SK-N-SH (cell line): ENCODE measurements at regions not wholly inside any gene's neighbourhood (a gene's known extent, or its start where the extent isn't known, plus 50 kb on each side); places are given as distances from the start of the nearest gene placed in this dataset.

Experiments
- CTCF ChIA-PET: fragments of 300-600, 350-600 bp; formaldehyde crosslinking; extraction: SDS; loops from one replicate; lab custom pipeline; 2021; lab: Yijun Ruan, JAX
- POLR2A ChIA-PET: fragments of 350-600 bp; sonication (Branson Sonifier 250); formaldehyde crosslinking; extraction: SDS; loops from one replicate; lab custom pipeline; 2020; ENCODE audit warnings: antibody characterized with exemption, inconsistent platforms; lab: Yijun Ruan, JAX
- DNase-seq: peaks from one replicate; pipeline ENCODE4 v3.0.0; 2012
- H2AFZ ChIP-seq: fragments of 200-600 bp; sonication (generic); 2 replicates; pipeline ENCODE4 v1.8.1; 2016; ENCODE audit warnings: antibody characterized with exemption, mild to moderate bottlenecking, low read depth
- H3F3A ChIP-seq: fragments of 200-600 bp; sonication (generic); replicated peaks from 2 replicates; pipeline ENCODE3; 2016; ENCODE audit warnings: antibody characterized with exemption, mild to moderate bottlenecking; ENCODE audit not compliant: insufficient read depth
- H3K27ac ChIP-seq, 2 experiments: fragments of 200-500 bp in 1 of 2; fragments of 200-600 bp in 1 of 2; sonication (Bioruptor generic) in 1 of 2; sonication (generic), shearing (Covaris generic) in 1 of 2; 2 replicates each; pipeline versions ENCODE4 v1.5.1 to v1.6.1; 2014 to 2016; ENCODE audit warnings: low read depth in 2 of 2, inconsistent platforms in 1 of 2, low read length in 1 of 2, mild to moderate bottlenecking in 1 of 2, mixed read lengths in 1 of 2
- H3K27me3 ChIP-seq: fragments of 200-600 bp; sonication (generic), shearing (Covaris generic); 2 replicates; pipeline ENCODE4 v1.6.1; 2016; ENCODE audit warnings: mixed run types; ENCODE audit not compliant: insufficient read depth
- H3K36me3 ChIP-seq, 2 experiments: fragments of 200-500 bp in 1 of 2; fragments of 200-600 bp in 1 of 2; sonication (Bioruptor generic) in 1 of 2; sonication (generic) in 1 of 2; replicated peaks in 1 of 2; 2 replicates each; pipeline versions ENCODE3 to v1.5.1; 2014 to 2016; ENCODE audit warnings: low read length in 1 of 2, mild to moderate bottlenecking in 1 of 2; ENCODE audit not compliant: insufficient read depth in 2 of 2, control insufficient read depth in 1 of 2
- H3K4me1 ChIP-seq, 2 experiments: fragments of 200-500 bp in 1 of 2; fragments of 200-600 bp in 1 of 2; sonication (Bioruptor generic) in 1 of 2; sonication (generic), shearing (Covaris generic) in 1 of 2; 2 replicates each; pipeline versions ENCODE4 v1.5.1 to v1.6.1; 2014 to 2016; ENCODE audit warnings: low read depth in 1 of 2, low read length in 1 of 2, mixed run types in 1 of 2; ENCODE audit not compliant: insufficient read depth in 2 of 2, control insufficient read depth in 1 of 2
- H3K4me2 ChIP-seq: fragments of 200-600 bp; sonication (generic), shearing (Covaris generic); 2 replicates; pipeline ENCODE4 v1.6.1; 2017; ENCODE audit warnings: mixed run types
- H3K4me3 ChIP-seq, 2 experiments: fragments of 200-500 bp in 1 of 2; fragments of 200-600 bp in 1 of 2; sonication (Bioruptor generic) in 1 of 2; sonication (generic), shearing (Covaris generic) in 1 of 2; 2 replicates each; pipeline versions ENCODE4 v1.5.1 to v1.8.1; 2014 to 2016; ENCODE audit warnings: low read depth in 2 of 2, inconsistent platforms in 1 of 2, low read length in 1 of 2, mild to moderate bottlenecking in 1 of 2, mixed read lengths in 1 of 2, moderate library complexity in 1 of 2
- H3K79me2 ChIP-seq: fragments of 200-600 bp; sonication (generic); 2 replicates; pipeline ENCODE4 v1.8.1; 2017; ENCODE audit warnings: mild to moderate bottlenecking; ENCODE audit not compliant: insufficient read depth
- H3K9ac ChIP-seq: fragments of 200-600 bp; sonication (generic); 2 replicates; pipeline ENCODE4 v1.6.1; 2017; ENCODE audit warnings: mixed run types
- H3K9me2 ChIP-seq: fragments of 200-600 bp; sonication (generic); 2 replicates; pipeline ENCODE4 v1.6.1; 2017; ENCODE audit warnings: mixed run types
- H3K9me3 ChIP-seq: fragments of 200-600 bp; sonication (generic); 2 replicates; pipeline ENCODE4 v1.6.1; 2017; ENCODE audit warnings: mixed run types, mild to moderate bottlenecking, moderate library complexity
- H4K20me1 ChIP-seq: fragments of 200-600 bp; sonication (generic); 2 replicates; pipeline ENCODE4 v1.6.1; 2017; ENCODE audit warnings: mild to moderate bottlenecking, mixed run types; ENCODE audit not compliant: insufficient read depth
- CHD2 ChIP-seq: fragments of 150-350 bp; IDR thresholded peaks from 2 replicates; pipeline ENCODE4 v1.6.1; 2018; ENCODE audit warnings: low read length; ENCODE audit not compliant: partially characterized antibody
- ELF1 ChIP-seq: IDR thresholded peaks from 2 replicates; pipeline ENCODE4 v1.4.0; 2012
- EZH2phosphoT487 ChIP-seq: fragments of 200-600 bp; sonication (generic); IDR thresholded peaks from 2 replicates; pipeline ENCODE4 v1.6.1; 2017; ENCODE audit warnings: low read depth, mixed run types, mild to moderate bottlenecking, antibody characterized with exemption, moderate library complexity, borderline replicate concordance
- FOXJ3 ChIP-seq: sonication (generic); formaldehyde crosslinking; IDR thresholded peaks from 2 replicates; pipeline ENCODE4 v1.5.1; 2020; ENCODE audit warnings: mild to moderate bottlenecking, missing genetic modification reagents
- FOXM1 ChIP-seq: IDR thresholded peaks from 2 replicates; pipeline ENCODE4 v1.4.0; 2012; ENCODE audit warnings: low read depth, mild to moderate bottlenecking
- GATA2 ChIP-seq: sonication (generic); formaldehyde crosslinking; IDR thresholded peaks from 2 replicates; pipeline ENCODE4 v1.5.0; 2020; ENCODE audit warnings: mild to moderate bottlenecking, missing genetic modification reagents
- MEF2A ChIP-seq: IDR thresholded peaks from 2 replicates; pipeline ENCODE4 v1.4.0; 2012; ENCODE audit warnings: low read depth, borderline replicate concordance
- MXI1 ChIP-seq: IDR thresholded peaks from 2 replicates; pipeline ENCODE4 v1.6.1; 2012; ENCODE audit warnings: mild to moderate bottlenecking, low read depth, low read length, improper control_type of control experiment
- NRF1 ChIP-seq: IDR thresholded peaks from 2 replicates; pipeline ENCODE4 v1.6.1; 2012; ENCODE audit warnings: low read depth, mild to moderate bottlenecking, low read length
- RCOR1 ChIP-seq: fragments of 150-350 bp; IDR thresholded peaks from 2 replicates; pipeline ENCODE4 v1.6.1; 2017; ENCODE audit warnings: antibody characterized with exemption, low read length
- RFX5 ChIP-seq: IDR thresholded peaks from 2 replicates; pipeline ENCODE4 v1.6.1; 2012; ENCODE audit warnings: mild to moderate bottlenecking, improper control_type of control experiment, low read length
- SMC3 ChIP-seq: IDR thresholded peaks from 2 replicates; pipeline ENCODE4 v1.6.1; 2012; ENCODE audit warnings: low read depth, low read length, improper control_type of control experiment
- TCF12 ChIP-seq: IDR thresholded peaks from 2 replicates; pipeline ENCODE4 v1.4.0; 2012
- WGBS: methylation state at CpG from one replicate; pipeline ENCODE4 v1.1.6; 2017; ENCODE audit warnings: low lambda C conversion rate; 5-methylcytosine and 5-hydroxymethylcytosine counted together
- TF ChIP-seq, protein P1 (sequence below): fragments of 200-600 bp; sonication (generic); IDR thresholded peaks from 2 replicates; pipeline ENCODE4 v1.6.1; 2017; ENCODE audit warnings: antibody characterized with exemption, mild to moderate bottlenecking, moderate library complexity
- TF ChIP-seq, protein P2 (sequence below): IDR thresholded peaks from 2 replicates; pipeline ENCODE4 v1.6.1; 2012; ENCODE audit warnings: mild to moderate bottlenecking, low read depth, low read length, moderate library complexity
- TF ChIP-seq, protein P3 (sequence below): IDR thresholded peaks from 2 replicates; pipeline ENCODE4; 2012
- TF ChIP-seq, protein P4 (sequence below): IDR thresholded peaks from 2 replicates; pipeline ENCODE4 v1.4.0; 2012; ENCODE audit warnings: low read depth, borderline replicate concordance
- TF ChIP-seq, protein P5 (sequence below): IDR thresholded peaks from 2 replicates; pipeline ENCODE4 v1.4.0; 2012; ENCODE audit warnings: low read depth
- TF ChIP-seq, protein P6 (sequence below): IDR thresholded peaks from 2 replicates; pipeline ENCODE4 v1.4.0; 2012; ENCODE audit warnings: low read depth, borderline replicate concordance
- TF ChIP-seq, protein P7 (sequence below): fragments of 150-350 bp; IDR thresholded peaks from 2 replicates; pipeline ENCODE4 v1.6.1; 2017; ENCODE audit warnings: antibody characterized with exemption, low read length, low read depth, borderline replicate concordance

DNA sequence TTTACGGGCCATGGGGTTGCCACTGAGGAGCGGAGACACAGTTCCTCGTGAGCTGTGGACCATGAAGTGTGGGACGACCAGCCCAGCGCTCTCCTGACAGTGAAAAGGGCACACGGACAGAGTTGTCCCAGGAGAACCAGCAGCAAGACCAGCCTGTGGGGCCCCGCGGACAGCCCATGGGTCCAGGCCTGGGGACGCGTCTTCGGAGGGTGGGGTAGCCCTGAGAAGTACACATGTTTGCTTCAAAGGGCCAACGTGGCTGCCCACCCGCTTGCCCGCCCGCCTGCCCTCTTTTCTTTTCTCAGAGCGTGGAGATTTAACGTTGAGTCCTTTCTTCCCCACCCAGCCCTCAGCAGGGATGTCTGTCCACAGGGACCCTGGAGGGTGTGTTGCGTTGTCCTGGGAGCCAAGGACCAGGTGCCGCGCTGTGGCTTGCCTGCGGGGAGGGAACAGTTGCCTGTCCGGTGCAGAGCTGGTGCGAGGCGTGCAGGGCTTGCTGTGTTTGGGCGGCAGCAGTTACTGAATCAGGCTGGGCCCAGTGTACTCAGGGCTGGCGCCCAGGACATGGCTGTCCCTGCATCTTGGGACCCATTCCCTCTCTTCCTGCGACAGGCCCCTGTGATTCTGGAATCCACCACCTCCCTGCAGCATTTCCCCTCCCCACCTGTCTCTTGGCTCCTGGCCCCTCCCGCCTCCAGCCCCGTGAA lies 120.1 kb upstream of the HDAC4 start:
- ChIA-PET CTCF (no interaction called here), POLR2A (no interaction called here)
- Histone ChIP-seq H3K36me3 (no peaks in the 10 kb centered on the region), H3K27ac (no peak overlapping the region), H2AFZ (no peak overlapping the region), H3K9me3 (no peaks in the 10 kb centered on the region), H3K4me3 (no peak overlapping the region), H3F3A (no peaks in the 10 kb centered on the region), H3K4me2 (no peak overlapping the region), H3K27me3 (no peaks in the 10 kb centered on the region), H3K4me1 (peaks cover 0 to 12% of the 10 kb centered on the region in 2 experiments; a peak in 1 of 4 replicates), H3K9ac (no peak overlapping the region), H3K79me2 (no peaks in the 10 kb centered on the region), H4K20me1 (no peaks in the 10 kb centered on the region), H3K9me2 (no peaks in the 10 kb centered on the region)
- TF ChIP-seq, protein P1, sequence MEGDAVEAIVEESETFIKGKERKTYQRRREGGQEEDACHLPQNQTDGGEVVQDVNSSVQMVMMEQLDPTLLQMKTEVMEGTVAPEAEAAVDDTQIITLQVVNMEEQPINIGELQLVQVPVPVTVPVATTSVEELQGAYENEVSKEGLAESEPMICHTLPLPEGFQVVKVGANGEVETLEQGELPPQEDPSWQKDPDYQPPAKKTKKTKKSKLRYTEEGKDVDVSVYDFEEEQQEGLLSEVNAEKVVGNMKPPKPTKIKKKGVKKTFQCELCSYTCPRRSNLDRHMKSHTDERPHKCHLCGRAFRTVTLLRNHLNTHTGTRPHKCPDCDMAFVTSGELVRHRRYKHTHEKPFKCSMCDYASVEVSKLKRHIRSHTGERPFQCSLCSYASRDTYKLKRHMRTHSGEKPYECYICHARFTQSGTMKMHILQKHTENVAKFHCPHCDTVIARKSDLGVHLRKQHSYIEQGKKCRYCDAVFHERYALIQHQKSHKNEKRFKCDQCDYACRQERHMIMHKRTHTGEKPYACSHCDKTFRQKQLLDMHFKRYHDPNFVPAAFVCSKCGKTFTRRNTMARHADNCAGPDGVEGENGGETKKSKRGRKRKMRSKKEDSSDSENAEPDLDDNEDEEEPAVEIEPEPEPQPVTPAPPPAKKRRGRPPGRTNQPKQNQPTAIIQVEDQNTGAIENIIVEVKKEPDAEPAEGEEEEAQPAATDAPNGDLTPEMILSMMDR, result no peak
- TF ChIP-seq ELF1, result no peak
- TF ChIP-seq, protein P2, sequence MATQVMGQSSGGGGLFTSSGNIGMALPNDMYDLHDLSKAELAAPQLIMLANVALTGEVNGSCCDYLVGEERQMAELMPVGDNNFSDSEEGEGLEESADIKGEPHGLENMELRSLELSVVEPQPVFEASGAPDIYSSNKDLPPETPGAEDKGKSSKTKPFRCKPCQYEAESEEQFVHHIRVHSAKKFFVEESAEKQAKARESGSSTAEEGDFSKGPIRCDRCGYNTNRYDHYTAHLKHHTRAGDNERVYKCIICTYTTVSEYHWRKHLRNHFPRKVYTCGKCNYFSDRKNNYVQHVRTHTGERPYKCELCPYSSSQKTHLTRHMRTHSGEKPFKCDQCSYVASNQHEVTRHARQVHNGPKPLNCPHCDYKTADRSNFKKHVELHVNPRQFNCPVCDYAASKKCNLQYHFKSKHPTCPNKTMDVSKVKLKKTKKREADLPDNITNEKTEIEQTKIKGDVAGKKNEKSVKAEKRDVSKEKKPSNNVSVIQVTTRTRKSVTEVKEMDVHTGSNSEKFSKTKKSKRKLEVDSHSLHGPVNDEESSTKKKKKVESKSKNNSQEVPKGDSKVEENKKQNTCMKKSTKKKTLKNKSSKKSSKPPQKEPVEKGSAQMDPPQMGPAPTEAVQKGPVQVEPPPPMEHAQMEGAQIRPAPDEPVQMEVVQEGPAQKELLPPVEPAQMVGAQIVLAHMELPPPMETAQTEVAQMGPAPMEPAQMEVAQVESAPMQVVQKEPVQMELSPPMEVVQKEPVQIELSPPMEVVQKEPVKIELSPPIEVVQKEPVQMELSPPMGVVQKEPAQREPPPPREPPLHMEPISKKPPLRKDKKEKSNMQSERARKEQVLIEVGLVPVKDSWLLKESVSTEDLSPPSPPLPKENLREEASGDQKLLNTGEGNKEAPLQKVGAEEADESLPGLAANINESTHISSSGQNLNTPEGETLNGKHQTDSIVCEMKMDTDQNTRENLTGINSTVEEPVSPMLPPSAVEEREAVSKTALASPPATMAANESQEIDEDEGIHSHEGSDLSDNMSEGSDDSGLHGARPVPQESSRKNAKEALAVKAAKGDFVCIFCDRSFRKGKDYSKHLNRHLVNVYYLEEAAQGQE, result no peak
- TF ChIP-seq FOXM1, result no peak
- no peak for TF ChIP-seq MEF2A
- TF ChIP-seq, protein P3, sequence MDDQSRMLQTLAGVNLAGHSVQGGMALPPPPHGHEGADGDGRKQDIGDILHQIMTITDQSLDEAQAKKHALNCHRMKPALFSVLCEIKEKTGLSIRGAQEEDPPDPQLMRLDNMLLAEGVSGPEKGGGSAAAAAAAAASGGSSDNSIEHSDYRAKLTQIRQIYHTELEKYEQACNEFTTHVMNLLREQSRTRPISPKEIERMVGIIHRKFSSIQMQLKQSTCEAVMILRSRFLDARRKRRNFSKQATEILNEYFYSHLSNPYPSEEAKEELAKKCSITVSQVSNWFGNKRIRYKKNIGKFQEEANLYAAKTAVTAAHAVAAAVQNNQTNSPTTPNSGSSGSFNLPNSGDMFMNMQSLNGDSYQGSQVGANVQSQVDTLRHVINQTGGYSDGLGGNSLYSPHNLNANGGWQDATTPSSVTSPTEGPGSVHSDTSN, result no peak
- TF ChIP-seq TCF12, result no peak
- no peak for TF ChIP-seq RFX5
- TF ChIP-seq, protein P4, sequence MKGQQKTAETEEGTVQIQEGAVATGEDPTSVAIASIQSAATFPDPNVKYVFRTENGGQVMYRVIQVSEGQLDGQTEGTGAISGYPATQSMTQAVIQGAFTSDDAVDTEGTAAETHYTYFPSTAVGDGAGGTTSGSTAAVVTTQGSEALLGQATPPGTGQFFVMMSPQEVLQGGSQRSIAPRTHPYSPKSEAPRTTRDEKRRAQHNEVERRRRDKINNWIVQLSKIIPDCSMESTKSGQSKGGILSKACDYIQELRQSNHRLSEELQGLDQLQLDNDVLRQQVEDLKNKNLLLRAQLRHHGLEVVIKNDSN, result no peak
- no peak for TF ChIP-seq SMC3
- no peak for TF ChIP-seq FOXJ3 (CRISPR knock-in tag)
- TF ChIP-seq, protein P5, sequence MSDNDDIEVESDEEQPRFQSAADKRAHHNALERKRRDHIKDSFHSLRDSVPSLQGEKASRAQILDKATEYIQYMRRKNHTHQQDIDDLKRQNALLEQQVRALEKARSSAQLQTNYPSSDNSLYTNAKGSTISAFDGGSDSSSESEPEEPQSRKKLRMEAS, result no peak
- TF ChIP-seq EZH2phosphoT487, result no peak
- TF ChIP-seq, protein P6, sequence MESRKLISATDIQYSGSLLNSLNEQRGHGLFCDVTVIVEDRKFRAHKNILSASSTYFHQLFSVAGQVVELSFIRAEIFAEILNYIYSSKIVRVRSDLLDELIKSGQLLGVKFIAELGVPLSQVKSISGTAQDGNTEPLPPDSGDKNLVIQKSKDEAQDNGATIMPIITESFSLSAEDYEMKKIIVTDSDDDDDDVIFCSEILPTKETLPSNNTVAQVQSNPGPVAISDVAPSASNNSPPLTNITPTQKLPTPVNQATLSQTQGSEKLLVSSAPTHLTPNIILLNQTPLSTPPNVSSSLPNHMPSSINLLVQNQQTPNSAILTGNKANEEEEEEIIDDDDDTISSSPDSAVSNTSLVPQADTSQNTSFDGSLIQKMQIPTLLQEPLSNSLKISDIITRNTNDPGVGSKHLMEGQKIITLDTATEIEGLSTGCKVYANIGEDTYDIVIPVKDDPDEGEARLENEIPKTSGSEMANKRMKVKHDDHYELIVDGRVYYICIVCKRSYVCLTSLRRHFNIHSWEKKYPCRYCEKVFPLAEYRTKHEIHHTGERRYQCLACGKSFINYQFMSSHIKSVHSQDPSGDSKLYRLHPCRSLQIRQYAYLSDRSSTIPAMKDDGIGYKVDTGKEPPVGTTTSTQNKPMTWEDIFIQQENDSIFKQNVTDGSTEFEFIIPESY, result no peak
- TF ChIP-seq GATA2 (CRISPR knock-in tag), result no peak
- TF ChIP-seq RCOR1, result no peak
- no peak for TF ChIP-seq NRF1
- TF ChIP-seq, protein P7, sequence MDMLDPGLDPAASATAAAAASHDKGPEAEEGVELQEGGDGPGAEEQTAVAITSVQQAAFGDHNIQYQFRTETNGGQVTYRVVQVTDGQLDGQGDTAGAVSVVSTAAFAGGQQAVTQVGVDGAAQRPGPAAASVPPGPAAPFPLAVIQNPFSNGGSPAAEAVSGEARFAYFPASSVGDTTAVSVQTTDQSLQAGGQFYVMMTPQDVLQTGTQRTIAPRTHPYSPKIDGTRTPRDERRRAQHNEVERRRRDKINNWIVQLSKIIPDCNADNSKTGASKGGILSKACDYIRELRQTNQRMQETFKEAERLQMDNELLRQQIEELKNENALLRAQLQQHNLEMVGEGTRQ, result no peak
- no peak for TF ChIP-seq MXI1
- no peak for TF ChIP-seq CHD2
- 69% methylated on average over 7 of the region's 29 CpGs for WGBS
- DNase-seq, result no peak
